Mesendoderm (in vitro differentiated cells): ENCODE measurements at regions not wholly inside any gene's neighbourhood (a gene's known extent, or its start where the extent isn't known, plus 50 kb on each side); places are given as distances from the start of the nearest gene placed in this dataset.

ENCODE experiments used
- DNase-seq: peaks from one replicate; pipeline ENCODE4 v3.0.0; 2013
- H2AK5ac ChIP-seq: 2 replicates; pipeline ENCODE4 v1.6.1; 2013; ENCODE audit warnings: low read length, inconsistent platforms
- H2BK120ac ChIP-seq: 2 replicates; pipeline ENCODE4 v1.6.1; 2013; ENCODE audit warnings: low read depth, mild to moderate bottlenecking, low read length, moderate library complexity, mixed read lengths
- H2BK15ac ChIP-seq: replicated peaks from 2 replicates; pipeline ENCODE4 v1.6.1; 2013; ENCODE audit warnings: low read depth, mild to moderate bottlenecking, moderate library complexity
- H2BK5ac ChIP-seq: 2 replicates; pipeline ENCODE4 v1.6.1; 2013; ENCODE audit warnings: low read length, inconsistent platforms
- H3K18ac ChIP-seq: 2 replicates; pipeline ENCODE4 v1.6.1; 2013; ENCODE audit warnings: mild to moderate bottlenecking, low read length, mixed read lengths
- H3K23ac ChIP-seq: one replicate; pipeline ENCODE4 v1.6.1; 2013; ENCODE audit warnings: low read length
- H3K27ac ChIP-seq: 2 replicates; pipeline ENCODE4 v1.5.1; 2013; ENCODE audit warnings: low read depth, mild to moderate bottlenecking, inconsistent platforms, low read length, moderate library complexity
- H3K27me3 ChIP-seq: 2 replicates; pipeline ENCODE4 v1.6.1; 2013; ENCODE audit warnings: low read length, control low read depth, mild to moderate bottlenecking, inconsistent platforms; ENCODE audit not compliant: insufficient read depth, poor library complexity
- H3K36me3 ChIP-seq: 2 replicates; pipeline ENCODE4 v1.6.1; 2013; ENCODE audit warnings: low read length, inconsistent platforms; ENCODE audit not compliant: control insufficient read depth, insufficient read depth
- H3K4ac ChIP-seq: one replicate; pipeline ENCODE4 v1.6.1; 2013; ENCODE audit warnings: low read depth, mild to moderate bottlenecking, low read length, moderate library complexity
- H3K4me1 ChIP-seq: 2 replicates; pipeline ENCODE4 v1.6.1; 2013; ENCODE audit warnings: low read depth, low read length, inconsistent platforms; ENCODE audit not compliant: control insufficient read depth
- H3K4me2 ChIP-seq: 2 replicates; pipeline ENCODE4 v1.6.1; 2013; ENCODE audit warnings: low read length
- H3K4me3 ChIP-seq: 2 replicates; pipeline ENCODE4 v1.5.1; 2013; ENCODE audit warnings: mild to moderate bottlenecking, low read length
- H3K56ac ChIP-seq: one replicate; pipeline ENCODE4 v1.6.1; 2013; ENCODE audit warnings: low read length
- H3K79me1 ChIP-seq: 2 replicates; pipeline ENCODE4 v1.6.1; 2013; ENCODE audit warnings: low read length, inconsistent platforms
- H3K79me2 ChIP-seq: 2 replicates; pipeline ENCODE4 v1.6.1; 2013; ENCODE audit warnings: mild to moderate bottlenecking, low read length; ENCODE audit not compliant: control insufficient read depth, insufficient read depth
- H3K9ac ChIP-seq: 2 replicates; pipeline ENCODE4 v1.6.1; 2013; ENCODE audit warnings: low read length, inconsistent platforms
- H4K5ac ChIP-seq: one replicate; pipeline ENCODE4 v1.6.1; 2013; ENCODE audit warnings: low read length
- H4K8ac ChIP-seq: one replicate; pipeline ENCODE4 v1.6.1; 2013; ENCODE audit warnings: low read depth, mild to moderate bottlenecking, control low read depth, low read length, moderate library complexity
- WGBS: extraction: QIAGEN DNeasy Blood & Tissue Kit; methylation state at CpG from one replicate; pipeline ENCODE4 v1.1.7; 2013; ENCODE audit warnings: low lambda C conversion rate, missing lambda C conversion rate; ENCODE audit not compliant: insufficient coverage; ENCODE audit errors: extremely low coverage; 5-methylcytosine and 5-hydroxymethylcytosine counted together

GRCh38 chr9:26523577-26523976 is 369.0 kb downstream of the CAAP1 start:
- Histone ChIP-seq H3K79me2 (no peaks in the 10 kb centered on the region), H3K4me3 (no peak overlapping the region), H4K8ac (no peak overlapping the region), H3K79me1 (no peaks in the 10 kb centered on the region), H3K4me1 (no peaks in the 10 kb centered on the region), H3K27ac (no peak overlapping the region), H3K9ac (no peak overlapping the region), H3K4ac (no peak overlapping the region), H3K4me2 (no peak overlapping the region), H3K56ac (no peak overlapping the region), H4K5ac (no peak overlapping the region), H2AK5ac (no peak overlapping the region), H3K36me3 (no peaks in the 10 kb centered on the region), H3K27me3 (no peaks in the 10 kb centered on the region), H2BK5ac (no peak overlapping the region), H2BK15ac (no peak overlapping the region), H3K23ac (no peak overlapping the region), H2BK120ac (no peak overlapping the region), H3K18ac (no peak overlapping the region)
- no peak for DNase-seq
- no CpG with 5 or more reads among the region's 3 CpGs for WGBS

DNA sequence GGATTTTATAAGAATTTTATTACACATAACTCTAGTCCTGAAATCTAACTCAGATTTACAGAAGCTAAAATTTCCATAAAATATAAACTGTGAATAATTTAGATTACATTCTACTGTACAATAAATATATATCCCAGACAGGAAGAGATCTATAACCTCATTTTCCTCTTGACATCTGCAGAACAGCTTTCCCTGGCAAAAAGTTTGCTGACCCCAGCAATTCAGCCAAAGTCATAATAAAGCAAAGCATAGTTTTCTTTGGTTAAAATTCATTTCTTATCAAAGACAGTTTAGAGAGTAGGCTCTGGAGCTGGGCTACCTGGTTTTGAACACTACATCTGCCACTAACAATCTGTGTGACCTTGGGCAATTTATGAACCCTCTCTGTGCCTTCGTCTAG is 372.5 kb downstream of the CAAP1 start:
- no peak overlapping the region for H3K23ac ChIP-seq
- no peak for DNase-seq
- H3K36me3 ChIP-seq, result no peaks in the 10 kb centered on the region
- H3K9ac ChIP-seq, result no peak overlapping the region
- H3K56ac ChIP-seq, result no peak overlapping the region
- H4K8ac ChIP-seq, result no peak overlapping the region
- WGBS, result no CpG with 5 or more reads among the region's 1 CpG
- H3K4me3 ChIP-seq, result no peak overlapping the region
- no peak overlapping the region for H2BK5ac ChIP-seq
- H3K27me3 ChIP-seq, result no peaks in the 10 kb centered on the region
- H3K18ac ChIP-seq, result no peak overlapping the region
- H3K4me2 ChIP-seq, result no peak overlapping the region
- H4K5ac ChIP-seq, result no peak overlapping the region
- H3K79me1 ChIP-seq, result no peaks in the 10 kb centered on the region
- no peak overlapping the region for H2BK15ac ChIP-seq
- no peaks in the 10 kb centered on the region for H3K79me2 ChIP-seq
- H3K4me1 ChIP-seq, result no peaks in the 10 kb centered on the region
- H2BK120ac ChIP-seq, result no peak overlapping the region
- H2AK5ac ChIP-seq, result no peak overlapping the region
- H3K27ac ChIP-seq, result no peak overlapping the region
- H3K4ac ChIP-seq, result no peak overlapping the region

- no peak overlapping the region for H3K27ac ChIP-seq
- H3K56ac ChIP-seq, result no peak overlapping the region
- no peak overlapping the region for H3K18ac ChIP-seq
- H3K79me1 ChIP-seq, result no peaks in the 10 kb centered on the region
- no peak overlapping the region for H2AK5ac ChIP-seq
- no peak overlapping the region for H3K4ac ChIP-seq
- no peak for DNase-seq
- no peak overlapping the region for H3K4me3 ChIP-seq
- H2BK120ac ChIP-seq, result no peak overlapping the region
- no peaks in the 10 kb centered on the region for H3K4me1 ChIP-seq
- H4K8ac ChIP-seq, result no peak overlapping the region
- H3K4me2 ChIP-seq, result no peak overlapping the region
- H4K5ac ChIP-seq, result no peak overlapping the region
- WGBS, result no CpG with 5 or more reads among the region's 1 CpG
- H3K36me3 ChIP-seq, result no peaks in the 10 kb centered on the region
- H2BK5ac ChIP-seq, result no peak overlapping the region
- H3K79me2 ChIP-seq, result no peaks in the 10 kb centered on the region
- no peaks in the 10 kb centered on the region for H3K27me3 ChIP-seq
- H2BK15ac ChIP-seq, result no peak overlapping the region
- no peak overlapping the region for H3K9ac ChIP-seq
- H3K23ac ChIP-seq, result no peak overlapping the region
Observed at GRCh38 chr9:26516773-26517343, 375.7 kb downstream of the CAAP1 start.

DNA sequence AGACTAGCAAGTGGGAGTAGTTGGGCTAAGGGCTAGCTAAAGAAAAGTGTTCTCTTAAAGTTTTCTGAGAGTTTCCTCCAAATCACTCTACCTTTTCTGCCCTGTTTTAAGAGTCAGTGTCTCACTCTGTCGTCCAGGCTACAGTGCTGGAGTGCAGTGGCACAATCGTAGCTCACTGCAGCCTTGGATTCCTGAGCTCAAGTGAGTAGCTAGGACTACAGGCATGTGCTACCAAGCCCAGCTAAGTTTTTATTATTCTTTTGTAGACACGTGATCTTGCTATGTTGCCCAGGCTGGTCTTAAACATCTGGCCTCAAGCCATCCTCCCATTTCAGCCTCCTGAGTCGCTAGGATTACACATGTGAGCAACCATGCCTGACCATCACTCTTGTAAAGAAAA is 378.9 kb downstream of the CAAP1 start:
- no peak overlapping the region for H3K4ac ChIP-seq
- no peak for DNase-seq
- no peak overlapping the region for H4K8ac ChIP-seq
- H4K5ac ChIP-seq, result no peak overlapping the region
- no peak overlapping the region for H2BK5ac ChIP-seq
- H3K18ac ChIP-seq, result no peak overlapping the region
- no peaks in the 10 kb centered on the region for H3K27me3 ChIP-seq
- no peak overlapping the region for H3K23ac ChIP-seq
- H3K4me1 ChIP-seq, result no peaks in the 10 kb centered on the region
- no peaks in the 10 kb centered on the region for H3K79me1 ChIP-seq
- WGBS, result no CpG with 5 or more reads among the region's 4 CpGs
- H3K9ac ChIP-seq, result no peak overlapping the region
- no peak overlapping the region for H2AK5ac ChIP-seq
- no peak overlapping the region for H3K27ac ChIP-seq
- H3K56ac ChIP-seq, result no peak overlapping the region
- no peak overlapping the region for H3K4me3 ChIP-seq
- no peak overlapping the region for H3K4me2 ChIP-seq
- H2BK15ac ChIP-seq, result no peak overlapping the region
- H2BK120ac ChIP-seq, result no peak overlapping the region
- H3K36me3 ChIP-seq, result no peaks in the 10 kb centered on the region
- H3K79me2 ChIP-seq, result no peaks in the 10 kb centered on the region

DNA sequence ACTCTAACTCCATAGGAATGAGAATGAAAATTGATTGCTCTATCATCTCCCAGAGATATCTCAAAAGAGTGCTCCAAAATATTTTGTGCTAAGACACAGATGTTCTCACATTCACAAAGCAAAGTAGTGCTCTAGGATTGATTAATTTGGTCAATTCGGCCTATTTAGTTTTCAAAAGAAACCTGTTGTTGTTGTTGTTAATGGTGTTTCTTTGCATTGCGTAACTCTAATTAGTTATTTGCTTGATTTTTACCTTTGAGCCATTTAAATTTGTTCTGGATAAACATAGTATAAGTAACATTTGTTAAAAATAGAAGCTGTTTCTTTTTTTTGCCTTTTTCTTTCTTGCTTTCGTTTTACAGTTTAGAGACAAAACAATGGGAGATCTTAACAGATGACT is 382.5 kb downstream of the CAAP1 start:
- no peak overlapping the region for H2BK15ac ChIP-seq

DNA sequence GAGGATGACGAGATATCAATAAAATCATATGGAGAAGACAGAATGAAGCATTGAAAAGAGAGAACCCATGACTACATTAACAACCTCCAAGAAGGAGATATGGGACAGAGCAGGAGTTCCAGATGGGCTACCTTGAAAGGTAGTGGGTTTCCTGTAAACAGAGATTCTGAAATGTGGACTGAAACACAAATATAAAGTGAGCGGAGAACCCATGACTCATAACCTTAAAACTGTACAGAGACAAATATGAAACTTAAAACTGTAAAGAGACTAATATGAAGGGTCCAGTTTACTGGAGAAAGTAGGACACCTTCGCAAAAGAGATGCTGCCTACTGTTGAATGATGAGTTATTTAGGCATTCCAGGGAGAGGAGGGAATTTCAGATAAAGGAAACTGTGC is 383.7 kb downstream of the CAAP1 start:
- Histone ChIP-seq H3K79me1 (no peaks in the 10 kb centered on the region), H3K36me3 (no peaks in the 10 kb centered on the region), H2AK5ac (no peak overlapping the region), H2BK120ac (no peak overlapping the region), H2BK15ac (no peak overlapping the region), H3K27me3 (no peaks in the 10 kb centered on the region), H4K5ac (no peak overlapping the region), H3K27ac (no peak overlapping the region), H3K4me1 (no peaks in the 10 kb centered on the region), H3K23ac (no peak overlapping the region), H3K79me2 (no peaks in the 10 kb centered on the region), H3K4me3 (no peak overlapping the region), H4K8ac (no peak overlapping the region), H3K9ac (no peak overlapping the region), H3K56ac (no peak overlapping the region), H3K4me2 (no peak overlapping the region), H2BK5ac (no peak overlapping the region), H3K18ac (no peak overlapping the region), H3K4ac (no peak overlapping the region)
- no CpG with 5 or more reads among the region's 3 CpGs for WGBS
- DNase-seq, result no peak

More for the DNA sequence above, 382.5 kb downstream of the CAAP1 start:
- no CpG with 5 or more reads among the region's 3 CpGs for WGBS
- H3K36me3 ChIP-seq, result no peaks in the 10 kb centered on the region
- no peaks in the 10 kb centered on the region for H3K79me1 ChIP-seq
- H3K27me3 ChIP-seq, result no peaks in the 10 kb centered on the region
- no peak overlapping the region for H4K5ac ChIP-seq
- no peak overlapping the region for H4K8ac ChIP-seq
- H2BK120ac ChIP-seq, result no peak overlapping the region
- H3K9ac ChIP-seq, result no peak overlapping the region
- H3K4me1 ChIP-seq, result no peaks in the 10 kb centered on the region
- H3K56ac ChIP-seq, result no peak overlapping the region
- H3K4ac ChIP-seq, result no peak overlapping the region
- no peak overlapping the region for H2BK5ac ChIP-seq
- no peak overlapping the region for H3K27ac ChIP-seq
- no peak overlapping the region for H2AK5ac ChIP-seq
- no peak overlapping the region for H3K4me3 ChIP-seq
- no peaks in the 10 kb centered on the region for H3K79me2 ChIP-seq
- no peak overlapping the region for H3K23ac ChIP-seq
- H3K18ac ChIP-seq, result no peak overlapping the region
- H3K4me2 ChIP-seq, result no peak overlapping the region
- DNase-seq, result no peak
